Ascending aorta (tissue), 2 donors: ENCODE measurements at regions not wholly inside any gene's neighbourhood (a gene's known extent, or its start where the extent isn't known, plus 50 kb on each side); places are given as distances from the start of the nearest gene placed in this dataset.

Source experiments
- DNase-seq, 2 donors: peaks; one replicate each; pipeline ENCODE4 v3.0.0-alpha.2; 2019; ENCODE audit warnings: low spot score in 2 of 2
- H3K27ac ChIP-seq, 2 donors: fragments of 200-600 bp; sonication (generic); one replicate each; pipeline ENCODE4 v1.5.1; 2016 to 2017; ENCODE audit warnings: mild to moderate bottlenecking in 1 of 2
- H3K27me3 ChIP-seq: fragments of 200-600 bp; sonication (generic); one replicate; pipeline ENCODE4 v1.5.1; 2017
- H3K36me3 ChIP-seq, 2 donors: fragments of 200-600 bp; sonication (generic); one replicate each; pipeline ENCODE4 v1.5.1; 2016
- H3K4me1 ChIP-seq, 2 donors: fragments of 200-600 bp; sonication (generic); one replicate each; pipeline ENCODE4 v1.5.1; 2016 to 2017; ENCODE audit warnings: mild to moderate bottlenecking in 1 of 2
- H3K4me3 ChIP-seq, 2 donors: fragments of 200-600 bp; sonication (generic); one replicate each; pipeline ENCODE4 v1.5.1; 2016 to 2017; ENCODE audit warnings: mild to moderate bottlenecking in 1 of 2
- H3K9me3 ChIP-seq, 2 donors: fragments of 200-600 bp; sonication (generic); one replicate each; pipeline ENCODE4 v1.5.1; 2016
- CTCF ChIP-seq, 3 experiments: fragments of 200-600 bp in 2 of 3; fragments of 450-650 bp in 1 of 3; sonication (generic) in 2 of 3; IDR thresholded peaks; one replicate each; pipeline ENCODE4 v1.5.1; 2016 to 2019; ENCODE audit warnings: antibody characterized with exemption in 3 of 3, mild to moderate bottlenecking in 1 of 3, moderate library complexity in 1 of 3
- intact Hi-C: fragments of 100-400 bp; cut with DNase I; formaldehyde crosslinking; loops from one replicate; pipeline ENCODE4 v1.15.1; 2023

DNA sequence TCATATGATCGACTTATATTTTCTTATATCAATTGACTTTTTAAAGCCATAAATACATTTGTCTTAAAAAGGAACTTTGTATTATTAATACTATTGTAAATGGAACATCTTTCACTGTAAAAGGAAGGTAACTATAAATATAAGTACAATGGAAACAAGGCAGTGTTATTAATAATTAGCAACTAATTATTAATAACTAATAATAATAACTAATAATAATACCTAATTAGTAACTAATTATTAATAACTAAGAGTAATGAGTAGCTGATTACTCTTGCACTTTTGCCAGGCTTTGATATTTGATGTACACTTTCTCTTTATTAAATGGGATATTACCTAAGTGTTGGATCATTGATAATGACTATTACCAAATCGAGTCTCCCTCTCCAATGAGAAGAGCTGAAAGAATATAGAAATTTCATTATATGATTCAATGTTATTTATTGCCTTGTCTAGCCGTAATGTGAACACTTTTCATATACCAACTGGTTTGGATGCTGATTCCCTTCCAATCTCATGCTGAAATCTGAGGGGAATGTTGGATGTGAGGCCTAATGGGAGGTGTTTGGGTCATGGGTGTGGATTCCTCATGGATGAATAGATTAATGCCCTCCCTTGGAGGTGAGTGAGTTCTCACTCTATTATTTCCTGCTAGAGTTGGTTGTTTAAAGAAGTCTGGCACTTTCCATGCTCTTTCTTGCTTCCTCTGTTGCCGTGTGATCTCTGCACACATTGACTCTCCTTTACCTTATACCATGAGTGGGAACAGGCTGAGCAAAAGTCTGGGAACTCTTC is 202.1 kb upstream of the ZBTB20 start:
- no peak overlapping the region for H3K4me3 ChIP-seq
- DNase-seq, result no peak
- no peak for TF ChIP-seq CTCF (IDR thresholded peaks at IDR 0.05)
- no peaks in the 10 kb centered on the region for H3K36me3 ChIP-seq
- peaks cover 0 to 10% of the 10 kb centered on the region in 2 donors for H3K9me3 ChIP-seq
- H3K4me1 ChIP-seq, result peaks cover 0 to 5% of the 10 kb centered on the region in 2 donors
- intact Hi-C loops, result no loop called here
- H3K27me3 ChIP-seq, result no peaks in the 10 kb centered on the region
- no peak overlapping the region for H3K27ac ChIP-seq

DNA sequence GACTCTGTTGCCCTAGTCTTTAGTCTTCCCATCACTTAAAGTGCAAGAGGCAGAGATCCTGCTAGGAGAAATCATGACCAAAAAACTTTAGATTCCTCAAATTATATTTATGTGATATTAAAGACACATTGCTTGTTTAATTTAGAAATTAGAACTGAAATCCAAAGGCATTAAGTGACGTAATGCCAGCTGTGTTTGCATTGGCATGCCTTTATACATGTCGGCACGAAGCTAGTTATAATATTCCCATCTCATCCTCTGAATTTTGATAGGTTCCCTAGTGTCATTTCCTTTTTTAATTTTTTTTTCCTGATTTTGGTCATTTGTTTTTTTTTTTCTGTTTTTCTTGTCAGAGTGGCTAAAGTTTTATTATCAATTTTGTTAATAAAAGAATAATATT is 203.5 kb upstream of the ZBTB20 start:
- intact Hi-C loops, result no loop called here
- DNase-seq, result no peak
- no peaks in the 10 kb centered on the region for H3K36me3 ChIP-seq
- no peak overlapping the region for H3K4me3 ChIP-seq
- no peaks in the 10 kb centered on the region for H3K27me3 ChIP-seq
- peaks cover 0 to 10% of the 10 kb centered on the region in 2 donors for H3K9me3 ChIP-seq
- H3K27ac ChIP-seq, result no peak overlapping the region
- no peak for TF ChIP-seq CTCF (IDR thresholded peaks at IDR 0.05)
- peaks cover 0 to 5% of the 10 kb centered on the region in 2 donors for H3K4me1 ChIP-seq

GRCh38 chr3:115351193-115351592 is 204.1 kb upstream of the ZBTB20 start:
- Histone ChIP-seq H3K9me3 (peaks cover 0 to 10% of the 10 kb centered on the region in 2 donors), H3K4me1 (peaks cover 0 to 5% of the 10 kb centered on the region in 2 donors), H3K27me3 (no peaks in the 10 kb centered on the region), H3K4me3 (no peak overlapping the region), H3K27ac (no peak overlapping the region), H3K36me3 (no peaks in the 10 kb centered on the region)
- DNase-seq, result no peak
- intact Hi-C loops, result no loop called here
- no peak for TF ChIP-seq CTCF (IDR thresholded peaks at IDR 0.05)

DNA sequence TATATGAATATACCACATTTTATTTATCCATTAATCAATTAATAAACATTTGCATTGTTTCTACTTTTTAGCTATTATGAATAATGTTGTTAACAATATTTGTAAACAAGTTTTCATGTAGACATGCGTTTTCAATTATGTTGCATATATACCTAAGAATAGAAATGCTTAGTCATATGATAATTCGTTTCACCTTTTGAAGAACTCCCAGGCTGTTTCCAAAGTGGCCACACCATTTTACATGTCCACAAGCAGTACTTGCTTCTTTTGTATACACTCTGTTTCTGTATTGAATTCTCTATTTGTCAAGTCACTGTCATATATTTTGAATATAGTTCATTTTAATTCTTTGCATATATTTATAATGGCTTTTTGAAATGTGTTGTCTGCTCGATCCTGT is 206.9 kb upstream of the ZBTB20 start:
- TF ChIP-seq CTCF (IDR thresholded peaks at IDR 0.05), result no peak
- H3K9me3 ChIP-seq, result peaks cover 0 to 10% of the 10 kb centered on the region in 2 donors
- no peak overlapping the region for H3K27ac ChIP-seq
- no peaks in the 10 kb centered on the region for H3K4me1 ChIP-seq
- intact Hi-C loops, result no loop called here
- no peaks in the 10 kb centered on the region for H3K27me3 ChIP-seq
- H3K4me3 ChIP-seq, result no peak overlapping the region
- no peaks in the 10 kb centered on the region for H3K36me3 ChIP-seq
- no peak for DNase-seq

- Histone ChIP-seq H3K4me1 (no peaks in the 10 kb centered on the region), H3K27ac (no peak overlapping the region), H3K36me3 (no peaks in the 10 kb centered on the region), H3K4me3 (no peak overlapping the region), H3K27me3 (no peaks in the 10 kb centered on the region), H3K9me3 (peaks cover 0 to 10% of the 10 kb centered on the region in 2 donors)
- intact Hi-C loops, result no loop called here
- DNase-seq, result no peak
- no peak for TF ChIP-seq CTCF (IDR thresholded peaks at IDR 0.05)
Measured at GRCh38 chr3:115357456-115357855, 210.4 kb upstream of the ZBTB20 start.
